HG02623 (cell line): ENCODE measurements at regions not wholly inside any gene's neighbourhood (a gene's known extent, or its start where the extent isn't known, plus 50 kb on each side); places are given as distances from the start of the nearest gene placed in this dataset.

ENCODE experiments used
- ATAC-seq: cut with Tn5 transposase; IDR thresholded peaks from one replicate; pipeline ENCODE4 v1.9.1; 2021; ENCODE audit warnings: moderate library complexity; ENCODE audit not compliant: unreplicated experiment

GRCh38 chr17:79457376-79457775 lies 153.5 kb downstream of the RBFOX3 start:
- ATAC-seq = no peak

GRCh38 chr17:79455636-79456035 lies 155.2 kb downstream of the RBFOX3 start:
- no peak for ATAC-seq

GRCh38 chr17:79454826-79455225 lies 156.0 kb downstream of the RBFOX3 start:
- ATAC-seq = no peak

GRCh38 chr17:79453481-79453880 lies 157.4 kb downstream of the RBFOX3 start:
- ATAC-seq = no peak

GRCh38 chr17:79452706-79453105 lies 158.1 kb downstream of the RBFOX3 start:
- no peak for ATAC-seq

- ATAC-seq = no peak
Measured at GRCh38 chr17:79451167-79451566, 159.7 kb downstream of the RBFOX3 start.

- ATAC-seq = no peak
Measured at GRCh38 chr17:79446399-79447009, 164.3 kb downstream of the RBFOX3 start.

GRCh38 chr17:79444198-79444597 lies 166.7 kb downstream of the RBFOX3 start:
- no peak for ATAC-seq

- no peak for ATAC-seq
Measured at GRCh38 chr17:79443026-79443425, 167.8 kb downstream of the RBFOX3 start.

- no peak for ATAC-seq
Measured at GRCh38 chr17:79441356-79442160, 169.3 kb downstream of the RBFOX3 start.

- no peak for ATAC-seq
Measured at GRCh38 chr17:79440251-79440650, 170.6 kb downstream of the RBFOX3 start.

GRCh38 chr17:79439493-79439892 lies 171.4 kb downstream of the RBFOX3 start:
- ATAC-seq = no peak

- no peak for ATAC-seq
Measured at GRCh38 chr17:79438546-79439334, 172.1 kb downstream of the RBFOX3 start.

GRCh38 chr17:79438058-79438457 lies 172.8 kb downstream of the RBFOX3 start:
- no peak for ATAC-seq

GRCh38 chr17:79437081-79437480 lies 173.8 kb downstream of the RBFOX3 start:
- no peak for ATAC-seq

- no peak for ATAC-seq
Measured at GRCh38 chr17:79435962-79436361, 174.9 kb downstream of the RBFOX3 start.

- no peak for ATAC-seq
Measured at GRCh38 chr17:79435296-79435695, 175.6 kb downstream of the RBFOX3 start.

- no peak for ATAC-seq
Measured at GRCh38 chr17:79434215-79434614, 176.6 kb downstream of the RBFOX3 start.

- ATAC-seq = no peak
Measured at GRCh38 chr17:79433379-79433778, 177.5 kb downstream of the RBFOX3 start.

- ATAC-seq = no peak
Measured at GRCh38 chr17:79431175-79431574, 179.7 kb downstream of the RBFOX3 start.

- no peak for ATAC-seq
Measured at GRCh38 chr17:79429864-79430494, 180.9 kb downstream of the RBFOX3 start.
